Epithelial cell of esophagus (primary cell): ENCODE measurements at regions not wholly inside any gene's neighbourhood (a gene's known extent, or its start where the extent isn't known, plus 50 kb on each side); places are given as distances from the start of the nearest gene placed in this dataset.

ENCODE experiments used
- DNase-seq: peaks from one replicate; pipeline ENCODE4 v3.0.0; 2010; ENCODE audit warnings: low read depth
- H3K4me3 ChIP-seq: 2 replicates; pipeline ENCODE4 v1.5.1; 2011; ENCODE audit warnings: mild to moderate bottlenecking, low read length, control low read depth
- TF ChIP-seq, protein P1 (sequence below): IDR thresholded peaks from 2 replicates; pipeline ENCODE4 v1.5.1; 2011; ENCODE audit warnings: low read depth, mild to moderate bottlenecking, low read length, control low read depth, inconsistent platforms; ENCODE audit not compliant: insufficient read depth; ENCODE audit errors: missing control alignments

GRCh38 chr11:37124384-37124783 is 526.3 kb upstream of the RAG2 start:
- no peak overlapping the region for H3K4me3 ChIP-seq
- TF ChIP-seq, protein P1, sequence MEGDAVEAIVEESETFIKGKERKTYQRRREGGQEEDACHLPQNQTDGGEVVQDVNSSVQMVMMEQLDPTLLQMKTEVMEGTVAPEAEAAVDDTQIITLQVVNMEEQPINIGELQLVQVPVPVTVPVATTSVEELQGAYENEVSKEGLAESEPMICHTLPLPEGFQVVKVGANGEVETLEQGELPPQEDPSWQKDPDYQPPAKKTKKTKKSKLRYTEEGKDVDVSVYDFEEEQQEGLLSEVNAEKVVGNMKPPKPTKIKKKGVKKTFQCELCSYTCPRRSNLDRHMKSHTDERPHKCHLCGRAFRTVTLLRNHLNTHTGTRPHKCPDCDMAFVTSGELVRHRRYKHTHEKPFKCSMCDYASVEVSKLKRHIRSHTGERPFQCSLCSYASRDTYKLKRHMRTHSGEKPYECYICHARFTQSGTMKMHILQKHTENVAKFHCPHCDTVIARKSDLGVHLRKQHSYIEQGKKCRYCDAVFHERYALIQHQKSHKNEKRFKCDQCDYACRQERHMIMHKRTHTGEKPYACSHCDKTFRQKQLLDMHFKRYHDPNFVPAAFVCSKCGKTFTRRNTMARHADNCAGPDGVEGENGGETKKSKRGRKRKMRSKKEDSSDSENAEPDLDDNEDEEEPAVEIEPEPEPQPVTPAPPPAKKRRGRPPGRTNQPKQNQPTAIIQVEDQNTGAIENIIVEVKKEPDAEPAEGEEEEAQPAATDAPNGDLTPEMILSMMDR: no peak
- DNase-seq: peak; percentile 44

GRCh38 chr11:37115963-37116362 is 517.9 kb upstream of the RAG2 start:
- DNase-seq: no peak
- no peak overlapping the region for H3K4me3 ChIP-seq
- TF ChIP-seq, protein P1: no peak

GRCh38 chr11:37110385-37110784 is 512.3 kb upstream of the RAG2 start:
- H3K4me3 ChIP-seq: no peak overlapping the region
- TF ChIP-seq, protein P1: no peak
- DNase-seq: peak; percentile 45

GRCh38 chr11:37109286-37109585 is 511.2 kb upstream of the RAG2 start:
- TF ChIP-seq, protein P1: no peak
- DNase-seq: peak; percentile 11
- no peak overlapping the region for H3K4me3 ChIP-seq

DNA sequence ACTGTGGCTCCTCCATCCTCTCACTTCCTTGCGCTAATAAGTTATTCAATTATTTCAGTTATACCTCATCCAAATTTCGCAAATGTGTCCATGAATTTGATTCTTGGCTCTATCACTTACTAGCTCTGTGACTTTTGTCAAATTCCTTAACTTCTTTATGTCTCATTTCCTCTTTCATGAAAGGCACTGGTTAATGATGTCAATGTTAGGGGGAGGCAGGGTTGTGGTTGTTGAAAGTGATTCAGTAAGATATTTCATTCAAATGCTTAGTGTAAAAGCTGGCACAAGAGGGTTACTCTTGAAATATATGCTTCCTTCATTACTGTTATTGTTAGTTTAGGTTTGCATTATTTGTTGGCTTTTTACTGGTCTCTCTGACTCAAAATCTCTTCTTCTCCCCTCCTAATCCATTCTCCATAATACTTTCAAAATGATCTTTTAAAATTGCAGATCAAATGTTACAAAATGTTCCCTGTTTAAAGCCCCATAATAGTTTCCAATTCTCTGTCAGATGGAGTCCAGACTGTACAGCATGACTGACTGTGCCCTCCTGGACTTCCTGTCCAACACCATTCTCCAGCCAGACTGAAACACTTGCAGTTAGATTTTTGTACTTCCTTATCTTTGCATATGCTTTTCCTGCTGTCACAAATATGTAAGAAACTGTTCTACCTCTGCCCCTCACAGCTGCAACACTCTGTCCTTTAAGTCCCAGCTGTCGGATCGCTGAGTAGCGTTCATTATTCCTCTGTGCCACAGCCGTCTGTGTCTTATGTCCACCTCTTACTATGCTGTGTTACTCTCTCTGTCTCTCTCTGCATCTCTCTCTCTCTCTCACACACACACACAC is 510.6 kb upstream of the RAG2 start:
- TF ChIP-seq, protein P1: no peak
- no peak overlapping the region for H3K4me3 ChIP-seq
- no peak for DNase-seq

DNA sequence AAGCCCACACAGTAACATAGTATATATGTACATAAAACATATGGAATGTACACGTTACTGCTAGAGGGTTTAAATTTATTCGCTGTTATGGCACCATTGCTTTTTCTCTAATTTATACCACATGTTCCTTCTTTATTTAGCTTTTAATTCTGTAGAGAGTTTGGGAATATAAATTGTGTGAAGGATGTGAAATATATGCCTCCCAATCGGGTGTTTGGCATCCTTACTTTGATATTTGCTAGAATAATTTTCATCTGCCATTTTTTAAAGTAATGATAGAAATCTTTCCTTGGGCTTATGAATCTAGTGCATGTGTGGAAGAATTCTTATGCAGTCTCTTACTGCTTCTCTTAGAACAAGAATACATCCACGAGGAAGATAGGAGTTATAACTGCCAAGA is 509.8 kb upstream of the RAG2 start:
- DNase-seq: no peak
- TF ChIP-seq, protein P1: no peak
- no peak overlapping the region for H3K4me3 ChIP-seq

GRCh38 chr11:37107415-37107814 is 509.4 kb upstream of the RAG2 start:
- TF ChIP-seq, protein P1: no peak
- H3K4me3 ChIP-seq: no peak overlapping the region
- no peak for DNase-seq
